ENCODE measurements at regions not wholly inside any gene's neighbourhood (a gene's known extent, or its start where the extent isn't known, plus 50 kb on each side); places are given as distances from the start of the nearest gene placed in this dataset.

GRCh38 chr13:108560093-108560492 is 69.3 kb upstream of the MYO16 start:
- no peak for TF ChIP-seq CTCF (conservative IDR thresholded peaks at IDR 0.05; ENCODE audit: low read depth, low read length)
- no peak for TF ChIP-seq EZH2 (IDR thresholded peaks at IDR 0.05; ENCODE audit: borderline replicate concordance, low read depth, low read length, poor library complexity, severe bottlenecking)

All from A673 (cell line).